H1 (cell line): ENCODE measurements at regions not wholly inside any gene's neighbourhood (a gene's known extent, or its start where the extent isn't known, plus 50 kb on each side); places are given as distances from the start of the nearest gene placed in this dataset.

Experiments used
- CTCF ChIA-PET: fragments of 300-600 bp; sonication (Branson Sonifier 250); formaldehyde crosslinking; loops from one replicate; lab custom pipeline; 2021; ENCODE audit not compliant: partially characterized antibody; lab: Charles Lee
- POLR2A ChIA-PET: fragments of 300-600 bp; sonication (Branson Sonifier 250); formaldehyde crosslinking; loops from one replicate; lab custom pipeline; 2021; ENCODE audit warnings: inconsistent platforms; ENCODE audit not compliant: partially characterized antibody; lab: Charles Lee
- DNase-seq, 2 experiments: peaks; one replicate each; pipeline versions ENCODE4 v3.0.0 to v3.0.0-alpha.2; 2010 to 2022; ENCODE audit warnings: low spot score in 2 of 2, low read depth in 1 of 2, mixed read lengths in 1 of 2
- FAIRE-seq: peaks from 2 replicates; lab custom pipeline; 2011; peaks lifted over from hg19 to GRCh38; lab: Jason Lieb, UNC
- H2AFZ ChIP-seq: 2 replicates; pipeline ENCODE4 v1.8.1; 2012; ENCODE audit warnings: low read length, inconsistent platforms
- H2AK5ac ChIP-seq: 2 replicates; pipeline ENCODE4 v1.6.1; 2013; ENCODE audit warnings: low read depth, low read length
- H2BK120ac ChIP-seq: replicated peaks from 2 replicates; pipeline ENCODE3; 2013; ENCODE audit warnings: low read depth, low read length, inconsistent platforms
- H2BK12ac ChIP-seq: 2 replicates; pipeline ENCODE4 v1.6.1; 2013; ENCODE audit warnings: low read depth, low read length
- H2BK15ac ChIP-seq: 2 replicates; pipeline ENCODE4 v1.6.1; 2013; ENCODE audit warnings: low read length
- H2BK20ac ChIP-seq: 2 replicates; pipeline ENCODE4 v1.6.1; 2013; ENCODE audit warnings: low read length
- H2BK5ac ChIP-seq: 2 replicates; pipeline ENCODE4 v1.6.1; 2013; ENCODE audit warnings: low read depth, low read length
- H3K14ac ChIP-seq: 2 replicates; pipeline ENCODE4 v1.6.1; 2013; ENCODE audit warnings: inconsistent platforms; ENCODE audit not compliant: insufficient read length
- H3K18ac ChIP-seq: 2 replicates; pipeline ENCODE4 v1.6.1; 2013; ENCODE audit warnings: low read length; ENCODE audit errors: extremely low read depth
- H3K23ac ChIP-seq: 2 replicates; pipeline ENCODE4 v1.6.1; 2013; ENCODE audit warnings: inconsistent platforms; ENCODE audit not compliant: insufficient read length
- H3K23me2 ChIP-seq: 2 replicates; pipeline ENCODE4 v1.6.1; 2013; ENCODE audit warnings: low read depth, low read length
- H3K27ac ChIP-seq: 2 replicates; pipeline ENCODE4 v1.6.1; 2011; ENCODE audit warnings: low read depth, low read length, inconsistent platforms
- H3K27me3 ChIP-seq, 4 experiments: replicated peaks in 1 of 4; 1 replicate in 1 of 4; 2 replicates in 3 of 4; pipeline versions ENCODE4 v1.6.1 to v1.8.1; 2011 to 2013; ENCODE audit warnings: low read length in 3 of 4, mild to moderate bottlenecking in 3 of 4, inconsistent platforms in 2 of 4, mixed read lengths in 2 of 4, moderate library complexity in 1 of 4; ENCODE audit not compliant: control insufficient read depth in 3 of 4, insufficient read depth in 3 of 4; ENCODE audit errors: extremely low read depth in 1 of 4
- H3K36me3 ChIP-seq, 4 experiments: 2 replicates each; pipeline versions ENCODE4 v1.6.1 to v1.8.1; 2011 to 2013; ENCODE audit warnings: mild to moderate bottlenecking in 4 of 4, low read length in 3 of 4, moderate library complexity in 2 of 4, control low read depth in 1 of 4, inconsistent platforms in 1 of 4; ENCODE audit not compliant: insufficient read depth in 4 of 4, control insufficient read depth in 2 of 4
- H3K4ac ChIP-seq: replicated peaks from 2 replicates; pipeline ENCODE3; 2013; ENCODE audit warnings: low read length, low read depth, mixed read lengths, inconsistent platforms; ENCODE audit not compliant: insufficient read length
- H3K4me1 ChIP-seq, 4 experiments: replicated peaks in 1 of 4; 1 replicate in 1 of 4; 2 replicates in 3 of 4; pipeline versions ENCODE4 v1.6.1 to v1.8.1; 2011 to 2013; ENCODE audit warnings: low read length in 3 of 4, inconsistent platforms in 2 of 4, mixed read lengths in 1 of 4; ENCODE audit not compliant: insufficient read depth in 4 of 4, control insufficient read depth in 3 of 4
- H3K4me2 ChIP-seq, 2 experiments: 2 replicates each; pipeline versions ENCODE4 v1.6.1 to v1.8.1; 2011 to 2013; ENCODE audit warnings: low read depth in 2 of 2, low read length in 2 of 2, control low read depth in 1 of 2, inconsistent platforms in 1 of 2, mild to moderate bottlenecking in 1 of 2; ENCODE audit not compliant: insufficient read depth in 1 of 2
- H3K4me3 ChIP-seq, 4 experiments: fragments of 200-600, 300-600 bp in 1 of 4; sonication (generic), shearing (Covaris generic), sonication (Bioruptor Twin) in 1 of 4; 2 replicates each; pipeline versions ENCODE4 v1.5.1 to v1.8.1; 2011 to 2016; ENCODE audit warnings: low read length in 4 of 4, low read depth in 3 of 4, control low read depth in 2 of 4, inconsistent platforms in 2 of 4, mild to moderate bottlenecking in 2 of 4, mixed read lengths in 1 of 4, moderate library complexity in 1 of 4; ENCODE audit not compliant: insufficient read depth in 2 of 4; ENCODE audit errors: extremely low read depth in 1 of 4
- H3K56ac ChIP-seq: replicated peaks from 2 replicates; pipeline ENCODE3; 2013; ENCODE audit warnings: low read depth, mild to moderate bottlenecking, mixed read lengths, low read length, inconsistent platforms; ENCODE audit not compliant: insufficient read length
- H3K79me1 ChIP-seq: 2 replicates; pipeline ENCODE4 v1.6.1; 2013; ENCODE audit warnings: low read depth, low read length, control low read depth
- H3K79me2 ChIP-seq, 2 experiments: 2 replicates each; pipeline versions ENCODE4 v1.6.1 to v1.8.1; 2012 to 2013; ENCODE audit warnings: low read length in 2 of 2, mild to moderate bottlenecking in 2 of 2, inconsistent platforms in 1 of 2; ENCODE audit not compliant: insufficient read depth in 2 of 2, control insufficient read depth in 1 of 2
- H3K9ac ChIP-seq, 4 experiments: replicated peaks in 1 of 4; 1 replicate in 1 of 4; 2 replicates in 3 of 4; pipeline versions ENCODE4 v1.6.1 to v1.8.1; 2011 to 2013; ENCODE audit warnings: low read depth in 3 of 4, low read length in 3 of 4, control low read depth in 2 of 4, mild to moderate bottlenecking in 2 of 4, moderate library complexity in 2 of 4, inconsistent platforms in 1 of 4; ENCODE audit errors: extremely low read depth in 1 of 4
- H3K9me3 ChIP-seq, 2 experiments: 2 replicates each; pipeline versions ENCODE4 v1.6.1 to v1.8.1; 2012 to 2013; ENCODE audit warnings: mild to moderate bottlenecking in 2 of 2, moderate library complexity in 2 of 2, control low read depth in 1 of 2, inconsistent platforms in 1 of 2, low read depth in 1 of 2, low read length in 1 of 2, mixed read lengths in 1 of 2; ENCODE audit not compliant: insufficient read depth in 2 of 2
- H4K20me1 ChIP-seq, 2 experiments: replicated peaks in 1 of 2; 2 replicates each; pipeline versions ENCODE3 to v1.8.1; 2011 to 2013; ENCODE audit warnings: inconsistent platforms in 2 of 2, low read length in 2 of 2, mild to moderate bottlenecking in 1 of 2; ENCODE audit not compliant: insufficient read depth in 2 of 2, control insufficient read depth in 1 of 2
- H4K5ac ChIP-seq: 2 replicates; pipeline ENCODE4 v1.6.1; 2013; ENCODE audit warnings: low read length, low read depth, mixed read lengths, inconsistent platforms; ENCODE audit not compliant: insufficient read length
- H4K8ac ChIP-seq: 2 replicates; pipeline ENCODE4 v1.8.0; 2013; ENCODE audit warnings: mild to moderate bottlenecking, moderate library complexity, low read length, inconsistent platforms; ENCODE audit not compliant: insufficient read depth; ENCODE audit errors: extremely low read depth
- H4K91ac ChIP-seq: replicated peaks from 2 replicates; pipeline ENCODE3; 2013; ENCODE audit warnings: low read length, mixed read lengths, inconsistent platforms; ENCODE audit not compliant: insufficient read length
- ASH2L ChIP-seq: fragments of 200-600, 300-600 bp; sonication (generic); IDR thresholded peaks from one replicate; pipeline ENCODE4 v1.7.1; 2017; ENCODE audit warnings: low read length
- BRCA1 ChIP-seq: IDR thresholded peaks from 2 replicates; pipeline ENCODE4 v1.6.1; 2012; ENCODE audit warnings: low read depth, low read length, improper control_type of control experiment
- CBX5 ChIP-seq: fragments of 300-800, 300-1000 bp; sonication (generic); IDR thresholded peaks from 2 replicates; pipeline ENCODE4 v1.7.1; 2016; ENCODE audit warnings: antibody characterized with exemption, low read length, low read depth
- KDM4A ChIP-seq: IDR thresholded peaks from one replicate; pipeline ENCODE4 v1.7.1; 2012; ENCODE audit warnings: low read depth, mild to moderate bottlenecking, moderate library complexity, low read length, inconsistent platforms; ENCODE audit not compliant: severe bottlenecking
- RFX5 ChIP-seq: IDR thresholded peaks from 2 replicates; pipeline ENCODE4 v1.6.1; 2011; ENCODE audit warnings: low read depth, low read length, improper control_type of control experiment, borderline replicate concordance
- SUZ12 ChIP-seq: fragments of 200-600 bp; sonication (generic); IDR thresholded peaks from 2 replicates; pipeline ENCODE4 v1.6.1; 2012; ENCODE audit warnings: mild to moderate bottlenecking, inconsistent platforms, low read length, moderate library complexity, mixed read lengths
- WGBS, 2 experiments: shearing (Covaris generic) in 1 of 2; methylation state at CpG; one replicate each; pipeline versions ENCODE4 v1.1.6 to v1.1.7; 2013 to 2015; ENCODE audit warnings: low lambda C conversion rate in 2 of 2, mixed read lengths in 2 of 2, inconsistent platforms in 1 of 2, low coverage in 1 of 2, missing lambda C conversion rate in 1 of 2; ENCODE audit not compliant: insufficient replicate concordance in 2 of 2, insufficient coverage in 1 of 2, insufficient read length in 1 of 2; ENCODE audit errors: extremely low coverage in 1 of 2, missing lambda C conversion rate in 1 of 2; 5-methylcytosine and 5-hydroxymethylcytosine counted together

DNA sequence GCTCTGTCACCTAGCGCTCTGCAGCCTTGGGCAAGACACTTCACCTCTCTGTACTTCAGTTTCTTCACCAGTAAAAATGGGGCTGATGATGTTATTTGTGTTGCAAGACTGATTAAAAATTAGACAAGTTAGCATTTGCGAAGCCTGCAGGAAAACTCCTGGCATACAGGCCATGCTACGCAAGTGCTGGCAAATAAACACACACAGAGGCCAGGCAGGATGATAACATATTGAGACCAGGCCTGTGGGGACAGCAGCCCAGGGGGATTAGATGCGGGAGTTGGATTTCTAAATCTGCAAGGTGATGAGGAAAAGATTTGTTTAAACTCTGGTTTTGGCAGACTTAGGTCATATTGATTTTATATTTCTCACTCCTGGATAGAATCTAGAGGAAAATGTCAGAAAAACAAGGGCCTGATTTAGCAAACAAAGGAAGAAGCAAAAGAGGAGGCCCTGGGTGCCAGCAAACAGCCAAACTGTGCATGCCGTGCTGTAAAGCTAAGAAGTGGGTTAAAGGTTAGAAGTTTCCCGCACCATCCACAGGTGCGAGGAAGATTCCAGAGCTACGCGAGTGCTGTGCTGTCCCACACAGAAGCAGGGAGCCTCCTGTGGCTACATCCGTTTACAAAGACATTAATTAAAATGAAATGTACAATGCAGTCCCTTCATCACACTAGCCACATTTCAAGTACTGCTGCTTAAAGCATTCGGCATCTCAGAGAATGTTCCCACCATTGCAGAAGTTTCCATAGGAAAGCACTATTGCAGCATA, 532.2 kb downstream of the NPHP4 start:
- Histone ChIP-seq H4K8ac (no peak overlapping the region), H2AK5ac (no peak overlapping the region), H3K4me2 (no peak overlapping the region), H3K9me3 (peaks cover 0 to 4% of the 10 kb centered on the region in 2 experiments; a peak in 1 of 4 replicates), H2AFZ (no peak overlapping the region), H3K79me1 (no peaks in the 10 kb centered on the region), H3K4ac (no peak overlapping the region), H3K79me2 (no peaks in the 10 kb centered on the region), H4K5ac (no peak overlapping the region), H2BK15ac (no peak overlapping the region), H3K27me3 (no peaks in the 10 kb centered on the region; a peak in 1 of 7 replicates), H4K20me1 (no peaks in the 10 kb centered on the region), H3K23me2 (no peaks in the 10 kb centered on the region), H3K27ac (no peak overlapping the region), H3K14ac (no peak overlapping the region), H3K56ac (no peak overlapping the region), H3K36me3 (no peaks in the 10 kb centered on the region), H3K4me1 (peaks cover 0 to 3% (median under 1%) of the 10 kb centered on the region in 4 experiments; a peak in 2 of 7 replicates), H4K91ac (no peak overlapping the region), H2BK12ac (no peak overlapping the region), H2BK20ac (no peak overlapping the region), H3K23ac (no peak overlapping the region), H2BK120ac (no peak overlapping the region), H2BK5ac (no peak overlapping the region), H3K18ac (no peak overlapping the region), H3K9ac (no peak overlapping the region), H3K4me3 (no peak overlapping the region)
- no peak for FAIRE-seq
- ChIA-PET CTCF (interaction anchor here (1.0 kb wide), 1 partner anchor 317 kb away, joined by 3 read pairs; no protein-coding TSS in a partner anchor), POLR2A (no interaction called here)
- no peak for DNase-seq
- 90% methylated on average over 11 of the region's 11 CpGs; no CpG with 5 or more reads in 1 of the 2 experiments for WGBS, 2 experiments
- TF ChIP-seq RFX5 (no peak), KDM4A (no peak), SUZ12 (no peak), CBX5 (no peak), ASH2L (no peak), BRCA1 (no peak)
